ENCODE measurements at regions not wholly inside any gene's neighbourhood (a gene's known extent, or its start where the extent isn't known, plus 50 kb on each side); places are given as distances from the start of the nearest gene placed in this dataset.

DNA sequence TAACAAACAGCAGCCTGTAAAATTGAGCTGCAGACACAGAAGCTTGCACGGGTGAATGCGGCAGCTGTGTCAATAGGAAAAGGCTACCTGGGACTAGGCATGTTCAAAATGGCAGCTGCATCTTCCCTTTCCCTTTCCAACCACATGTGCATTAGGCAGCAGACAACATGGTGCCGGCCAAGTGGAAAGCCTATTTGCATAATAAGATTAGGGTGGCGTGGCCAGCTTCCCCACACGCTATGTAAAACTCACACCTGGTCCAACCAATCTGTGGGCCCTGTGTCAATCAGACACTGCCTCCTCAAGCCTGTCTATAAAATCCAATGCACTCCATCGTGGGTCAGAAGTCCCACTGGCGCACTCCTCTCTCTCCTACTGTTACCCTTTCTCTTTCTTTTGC lies 61.0 kb upstream of the RBBP6 start:
- H3K9me3 Mint-ChIP-seq: peaks cover 20 to 24% of the 10 kb centered on the region in 2 donors
- H3K4me3 Mint-ChIP-seq: no peak overlapping the region
- no peaks in the 10 kb centered on the region for H3K4me1 Mint-ChIP-seq
- no peak for ATAC-seq
- no peak overlapping the region for H3K27ac Mint-ChIP-seq
- H3K27me3 Mint-ChIP-seq: peaks cover 22% of the 10 kb centered on the region
- no peak for DNase-seq

DNA sequence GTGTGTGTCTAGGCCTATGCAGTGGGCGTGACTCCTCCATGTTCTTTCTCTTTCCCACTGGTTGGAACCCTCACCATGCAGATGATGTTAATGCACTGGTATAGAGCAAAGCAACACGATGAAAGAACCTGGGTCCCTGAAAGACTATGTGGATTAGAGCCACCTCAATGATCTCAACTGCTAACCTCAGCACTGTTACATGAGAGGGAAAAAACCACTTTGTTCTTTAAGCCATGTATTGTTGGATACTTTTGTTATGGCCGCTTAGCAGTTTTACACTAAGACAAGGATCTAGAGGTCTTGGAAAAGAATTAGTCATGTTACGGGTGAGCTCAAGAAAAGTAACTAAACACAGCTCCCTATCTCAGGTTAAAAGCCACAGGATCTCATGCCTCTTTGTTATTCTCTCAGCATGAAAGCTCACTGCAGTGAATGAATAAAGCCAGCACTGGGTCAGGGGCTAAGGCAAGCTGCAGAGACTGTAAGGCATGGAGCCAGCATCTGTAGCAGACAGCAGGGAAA lies 56.6 kb upstream of the RBBP6 start:
- no peak overlapping the region for H3K4me3 Mint-ChIP-seq
- ATAC-seq (no peak), DNase-seq (no peak)
- H3K27ac Mint-ChIP-seq: no peak overlapping the region
- H3K9me3 Mint-ChIP-seq: no peaks in the 10 kb centered on the region
- no peaks in the 10 kb centered on the region for H3K4me1 Mint-ChIP-seq
- H3K27me3 Mint-ChIP-seq: peaks cover 10% of the 10 kb centered on the region

DNA sequence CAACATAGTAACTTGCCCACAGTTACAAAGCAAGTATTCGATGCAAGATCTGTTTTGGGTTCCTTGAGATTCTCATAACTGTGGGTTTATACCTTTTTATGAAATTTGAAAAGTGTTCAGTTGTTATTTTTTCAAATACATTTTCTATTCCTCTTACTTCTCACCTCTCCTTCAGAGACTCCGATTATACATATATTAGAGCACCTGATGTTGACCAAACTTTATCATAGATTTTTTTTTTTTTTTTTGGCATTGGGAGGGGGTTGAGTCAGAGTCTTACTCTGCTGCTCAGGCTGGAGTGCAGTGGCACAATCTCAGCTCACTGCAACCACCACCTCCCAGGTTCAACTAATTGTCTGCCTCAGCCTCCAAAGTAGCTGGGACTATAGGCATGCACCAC lies 51.3 kb upstream of the RBBP6 start:
- ATAC-seq (no peak), DNase-seq (no peak)
- H3K27me3 Mint-ChIP-seq: peaks cover 3% of the 10 kb centered on the region
- H3K27ac Mint-ChIP-seq: no peak overlapping the region
- H3K9me3 Mint-ChIP-seq: no peaks in the 10 kb centered on the region
- no peak overlapping the region for H3K4me3 Mint-ChIP-seq
- no peaks in the 10 kb centered on the region for H3K4me1 Mint-ChIP-seq
